HCT116 (cell line): ENCODE measurements at regions not wholly inside any gene's neighbourhood (a gene's known extent, or its start where the extent isn't known, plus 50 kb on each side); places are given as distances from the start of the nearest gene placed in this dataset.

Experiments used
- ATAC-seq: fragments of 200-7000 bp; cut with Tn5 transposase; 2 replicates; pipeline ENCODE4 v1.9.1; 2020; ENCODE audit warnings: mild to moderate bottlenecking, moderate library complexity
- BruUV-seq: library from RNA; stranded (reverse); fragments of 400-500 nt; replicated peaks from 2 replicates; lab custom pipeline; 2021; lab: Mats Ljungman, UMichigan
- CTCF ChIA-PET: fragments of 300-600 bp; sonication (Branson Sonifier 250); formaldehyde crosslinking; loops from one replicate; lab custom pipeline; 2021; ENCODE audit warnings: antibody characterized with exemption; lab: Charles Lee
- POLR2A ChIA-PET: fragments of 300-600, 350-600 bp; sonication (Branson Sonifier 250); formaldehyde crosslinking; loops from one replicate; lab custom pipeline; 2021; ENCODE audit warnings: antibody characterized with exemption; lab: Charles Lee
- RAD21 ChIA-PET, 2 experiments: fragments of 300-600 bp; sonication (Branson Sonifier 250); formaldehyde crosslinking; loops; one replicate each; lab custom pipeline; 2023; ENCODE audit warnings: low total read pairs in 2 of 2; ENCODE audit not compliant: uncharacterized antibody in 2 of 2, unreplicated experiment in 2 of 2, low non-redundant PET in 1 of 2; lab: Charles Lee
- DNase-seq: peaks from one replicate; pipeline ENCODE4 v3.0.0-alpha.2; 2010; ENCODE audit warnings: low read depth, low spot score
- H2AFZ ChIP-seq: fragments of 200-600 bp; shearing (Covaris generic), sonication (generic); 2 replicates; pipeline ENCODE4 v1.6.1; 2017; ENCODE audit warnings: low read depth, mixed run types, mixed read lengths, antibody characterized with exemption, low read length; ENCODE audit not compliant: poor library complexity, severe bottlenecking
- H3K27ac ChIP-seq: 2 replicates; pipeline ENCODE4 v1.5.1; 2012; ENCODE audit warnings: low read depth, low read length
- H3K27me3 ChIP-seq: fragments of 200-600 bp; sonication (generic); 2 replicates; pipeline ENCODE4 v1.6.1; 2016; ENCODE audit warnings: mixed run types, low read length, mixed read lengths; ENCODE audit not compliant: insufficient read depth
- H3K36me3 ChIP-seq, 2 experiments: fragments of 200-500 bp in 1 of 2; fragments of 200-600 bp in 1 of 2; sonication (Bioruptor generic) in 1 of 2; sonication (generic) in 1 of 2; 2 replicates each; pipeline versions ENCODE4 v1.5.1 to v1.6.1; 2014 to 2016; ENCODE audit warnings: low read length in 2 of 2, inconsistent platforms in 1 of 2, mixed read lengths in 1 of 2, mixed run types in 1 of 2; ENCODE audit not compliant: insufficient read depth in 2 of 2, control insufficient read depth in 1 of 2
- H3K4me1 ChIP-seq, 2 experiments: fragments of 200-600 bp in 1 of 2; sonication (generic) in 1 of 2; 2 replicates each; pipeline versions ENCODE4 v1.5.1 to v1.6.1; 2012 to 2017; ENCODE audit warnings: low read length in 2 of 2, inconsistent platforms in 1 of 2, mild to moderate bottlenecking in 1 of 2, mixed read lengths in 1 of 2, mixed run types in 1 of 2, moderate library complexity in 1 of 2; ENCODE audit not compliant: insufficient read depth in 2 of 2, control insufficient read depth in 1 of 2
- H3K4me2 ChIP-seq: fragments of 200-600 bp; sonication (generic); 2 replicates; pipeline ENCODE4 v1.6.1; 2017; ENCODE audit warnings: mixed run types, low read length, mixed read lengths
- H3K4me3 ChIP-seq, 2 experiments: fragments of 200-600 bp in 1 of 2; sonication (generic) in 1 of 2; replicated peaks in 1 of 2; 2 replicates each; pipeline ENCODE4 v1.5.1; 2011 to 2016; ENCODE audit warnings: low read length in 2 of 2, control low read depth in 1 of 2, low read depth in 1 of 2, mild to moderate bottlenecking in 1 of 2, mixed read lengths in 1 of 2, mixed run types in 1 of 2
- H3K79me2 ChIP-seq: fragments of 200-600 bp; sonication (generic); 2 replicates; pipeline ENCODE4 v1.6.1; 2017; ENCODE audit warnings: mild to moderate bottlenecking, mixed run types, low read length, moderate library complexity, mixed read lengths; ENCODE audit not compliant: insufficient read depth
- H3K9ac ChIP-seq: fragments of 200-600 bp; sonication (generic); 2 replicates; pipeline ENCODE4 v1.6.1; 2016; ENCODE audit warnings: low read length, mixed read lengths
- H3K9me2 ChIP-seq: fragments of 200-600 bp; sonication (generic), shearing (Covaris generic); 2 replicates; pipeline ENCODE4 v1.6.1; 2017; ENCODE audit warnings: mixed run types, mild to moderate bottlenecking, moderate library complexity; ENCODE audit not compliant: insufficient read depth
- H3K9me3 ChIP-seq, 2 experiments: fragments of 200-500 bp in 1 of 2; fragments of 200-600 bp in 1 of 2; sonication (Bioruptor generic) in 1 of 2; sonication (generic) in 1 of 2; 2 replicates each; pipeline ENCODE4 v1.6.1; 2014 to 2017; ENCODE audit warnings: low read length in 2 of 2, mixed read lengths in 2 of 2, inconsistent platforms in 1 of 2, low read depth in 1 of 2, mild to moderate bottlenecking in 1 of 2, mixed run types in 1 of 2, moderate library complexity in 1 of 2; ENCODE audit not compliant: control insufficient read depth in 1 of 2, insufficient read depth in 1 of 2
- H4K20me1 ChIP-seq: fragments of 200-600 bp; sonication (generic), shearing (Covaris generic); 2 replicates; pipeline ENCODE4 v1.6.1; 2017; ENCODE audit warnings: mixed run types, mild to moderate bottlenecking, moderate library complexity; ENCODE audit not compliant: insufficient read depth
- CBX3 ChIP-seq: IDR thresholded peaks from 2 replicates; pipeline ENCODE4 v1.6.1; 2012; ENCODE audit warnings: low read depth
- EZH2phosphoT487 ChIP-seq: fragments of 200-600 bp; IDR thresholded peaks from 2 replicates; pipeline ENCODE4 v1.6.1; 2018; ENCODE audit warnings: antibody characterized with exemption, borderline replicate concordance
- FOSL1 ChIP-seq: IDR thresholded peaks from 2 replicates; pipeline ENCODE4 v1.6.1; 2012; ENCODE audit warnings: low read depth
- YY1 ChIP-seq: IDR thresholded peaks from 2 replicates; pipeline ENCODE4 v1.6.1; 2011; ENCODE audit warnings: low read length, low read depth, moderate library complexity, mild to moderate bottlenecking; ENCODE audit not compliant: insufficient replicate concordance; ENCODE audit errors: extremely low read depth
- intact Hi-C: fragments of 100-400 bp; cut with micrococcal nuclease; formaldehyde crosslinking; loops from 2 replicates; pipeline ENCODE4 v1.10.0; 2022
- TF ChIP-seq, protein P1 (sequence below), 3 experiments: fragments of 200-600 bp in 1 of 3; sonication (generic) in 1 of 3; IDR thresholded peaks in 2 of 3; conservative IDR thresholded peaks in 1 of 3; 2 replicates each; pipeline ENCODE4 v1.5.1; 2012 to 2017; ENCODE audit warnings: low read depth in 2 of 3, low read length in 2 of 3, antibody characterized with exemption in 1 of 3, borderline replicate concordance in 1 of 3, control low read depth in 1 of 3, mild to moderate bottlenecking in 1 of 3, mixed read lengths in 1 of 3, mixed run types in 1 of 3, moderate library complexity in 1 of 3; ENCODE audit not compliant: insufficient read depth in 1 of 3

DNA sequence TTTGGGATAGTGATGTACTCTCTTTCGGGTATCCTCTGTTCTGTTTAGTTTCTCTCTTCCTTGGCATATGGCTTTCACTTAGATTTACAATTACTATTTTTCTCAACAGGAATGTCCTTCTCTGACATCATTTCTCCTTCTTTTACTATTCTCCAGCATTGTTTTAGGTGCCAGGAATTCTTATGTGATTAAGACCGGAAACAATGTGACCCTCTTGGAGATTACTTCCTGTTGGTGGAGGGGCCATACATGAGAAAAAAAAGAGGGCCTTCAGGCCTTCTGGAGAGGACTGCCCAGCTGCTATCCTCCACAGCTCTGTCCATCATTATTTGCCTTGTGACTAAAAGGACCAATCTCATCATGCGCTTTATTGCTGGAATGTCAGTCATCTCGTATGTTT is 50.4 kb upstream of the ADAMTS5 start:
- Histone ChIP-seq H4K20me1 (no peaks in the 10 kb centered on the region), H3K27ac (no peak overlapping the region), H3K4me3 (no peak overlapping the region), H3K79me2 (no peaks in the 10 kb centered on the region), H3K27me3 (no peaks in the 10 kb centered on the region), H2AFZ (no peak overlapping the region), H3K9me3 (peaks cover 0 to 18% of the 10 kb centered on the region in 2 experiments; a peak in 2 of 4 replicates), H3K4me2 (no peak overlapping the region), H3K9me2 (no peaks in the 10 kb centered on the region), H3K4me1 (no peaks in the 10 kb centered on the region), H3K9ac (no peak overlapping the region), H3K36me3 (no peaks in the 10 kb centered on the region)
- RAD21 ChIA-PET = no interaction called here
- BruUV-seq = no TSS peak
- CTCF ChIA-PET = no interaction called here
- DNase-seq (no peak), ATAC-seq (no peak)
- POLR2A ChIA-PET = no interaction called here
- intact Hi-C loops = no loop called here
- TF ChIP-seq FOSL1 (no peak), YY1 (no peak), EZH2phosphoT487 (no peak), CBX3 (no peak)
- TF ChIP-seq, protein P1, sequence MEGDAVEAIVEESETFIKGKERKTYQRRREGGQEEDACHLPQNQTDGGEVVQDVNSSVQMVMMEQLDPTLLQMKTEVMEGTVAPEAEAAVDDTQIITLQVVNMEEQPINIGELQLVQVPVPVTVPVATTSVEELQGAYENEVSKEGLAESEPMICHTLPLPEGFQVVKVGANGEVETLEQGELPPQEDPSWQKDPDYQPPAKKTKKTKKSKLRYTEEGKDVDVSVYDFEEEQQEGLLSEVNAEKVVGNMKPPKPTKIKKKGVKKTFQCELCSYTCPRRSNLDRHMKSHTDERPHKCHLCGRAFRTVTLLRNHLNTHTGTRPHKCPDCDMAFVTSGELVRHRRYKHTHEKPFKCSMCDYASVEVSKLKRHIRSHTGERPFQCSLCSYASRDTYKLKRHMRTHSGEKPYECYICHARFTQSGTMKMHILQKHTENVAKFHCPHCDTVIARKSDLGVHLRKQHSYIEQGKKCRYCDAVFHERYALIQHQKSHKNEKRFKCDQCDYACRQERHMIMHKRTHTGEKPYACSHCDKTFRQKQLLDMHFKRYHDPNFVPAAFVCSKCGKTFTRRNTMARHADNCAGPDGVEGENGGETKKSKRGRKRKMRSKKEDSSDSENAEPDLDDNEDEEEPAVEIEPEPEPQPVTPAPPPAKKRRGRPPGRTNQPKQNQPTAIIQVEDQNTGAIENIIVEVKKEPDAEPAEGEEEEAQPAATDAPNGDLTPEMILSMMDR (IDR thresholded peaks at IDR 0.05 in 2 of 3, conservative IDR thresholded peaks at IDR 0.05 in 1 of 3; ENCODE audit: borderline replicate concordance in 1 of 3, insufficient read depth in 1 of 3, low read depth in 2 of 3, low read length in 2 of 3) = no peak
